ENCODE measurements at regions not wholly inside any gene's neighbourhood (a gene's known extent, or its start where the extent isn't known, plus 50 kb on each side); places are given as distances from the start of the nearest gene placed in this dataset.

DNA sequence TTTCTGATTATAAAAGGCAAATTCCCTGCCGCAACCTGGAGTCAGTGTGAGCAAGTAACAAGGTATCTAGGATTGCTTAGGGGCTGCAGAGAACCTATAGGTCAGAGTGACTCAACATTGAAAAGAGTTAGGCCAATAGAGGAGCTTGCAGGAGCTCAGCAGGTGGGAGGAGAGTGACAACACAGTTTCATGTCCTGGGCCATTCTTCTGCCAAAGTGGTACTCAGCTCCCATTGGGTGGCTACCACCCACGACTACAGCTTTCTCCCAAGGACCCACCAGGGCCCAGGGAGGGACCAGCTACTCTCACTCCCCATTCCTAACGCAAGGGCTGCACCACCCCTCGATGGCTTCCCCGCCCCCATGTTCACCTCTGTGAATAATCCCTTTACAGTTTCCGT lies 86.7 kb upstream of the SPATA31C2 start:
- Histone ChIP-seq H3K27ac (no peak overlapping the region), H3K4me3 (no peak overlapping the region), H3K4me1 (replicated peaks) (no peaks in the 10 kb centered on the region), H3K27me3 (replicated peaks; ENCODE audit: insufficient read depth) (no peaks in the 10 kb centered on the region), H3K9me3 (no peaks in the 10 kb centered on the region), H3K36me3 (no peaks in the 10 kb centered on the region)
- DNase-seq (ENCODE audit: low spot score): no peak
- WGBS: 76% methylated on average over 6 of the region's 6 CpGs
- intact Hi-C loops (cut with DNase I): no loop called here
- TF ChIP-seq POLR2A (IDR thresholded peaks at IDR 0.05): no peak
- TF ChIP-seq CTCF (IDR thresholded peaks at IDR 0.05): no peak
- TF ChIP-seq POLR2AphosphoS5 (IDR thresholded peaks at IDR 0.05): no peak

DNA sequence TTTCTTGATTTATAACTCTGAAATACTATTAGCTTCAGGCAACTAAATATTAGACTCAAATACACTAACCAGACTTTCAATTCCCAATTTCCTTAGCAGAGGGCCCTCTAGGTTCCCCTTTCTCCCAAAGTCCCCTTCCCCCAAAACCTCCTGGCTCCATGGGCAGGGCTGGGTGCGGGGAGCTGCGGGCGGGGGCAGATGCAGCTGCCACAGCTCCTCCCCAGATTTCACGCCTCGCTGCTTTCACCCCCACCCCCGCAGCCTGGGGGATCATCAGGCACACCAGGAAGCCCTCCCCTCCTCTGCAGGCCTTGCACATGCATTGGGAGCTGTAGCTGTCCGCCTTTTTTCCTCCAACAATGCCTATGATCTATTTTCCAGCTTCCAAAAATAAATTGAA lies 82.8 kb upstream of the SPATA31C2 start:
- Histone ChIP-seq H3K27me3 (replicated peaks; ENCODE audit: insufficient read depth) (no peaks in the 10 kb centered on the region), H3K4me3 (no peak overlapping the region), H3K27ac (no peak overlapping the region), H3K4me1 (replicated peaks) (no peaks in the 10 kb centered on the region), H3K36me3 (no peaks in the 10 kb centered on the region), H3K9me3 (no peaks in the 10 kb centered on the region)
- intact Hi-C loops (cut with DNase I): no loop called here
- TF ChIP-seq POLR2AphosphoS5 (IDR thresholded peaks at IDR 0.05) (no peak), CTCF (IDR thresholded peaks at IDR 0.05) (no peak), POLR2A (IDR thresholded peaks at IDR 0.05) (no peak)
- DNase-seq (ENCODE audit: low spot score): no peak
- WGBS: 63% methylated on average over 7 of the region's 7 CpGs

GRCh38 chr9:88220652-88221051 lies 82.4 kb upstream of the SPATA31C2 start:
- TF ChIP-seq POLR2AphosphoS5 (IDR thresholded peaks at IDR 0.05): no peak
- TF ChIP-seq CTCF (IDR thresholded peaks at IDR 0.05): no peak
- no peak for TF ChIP-seq POLR2A (IDR thresholded peaks at IDR 0.05)
- intact Hi-C loops (cut with DNase I): no loop called here
- Histone ChIP-seq H3K27ac (no peak overlapping the region), H3K9me3 (no peaks in the 10 kb centered on the region), H3K4me3 (no peak overlapping the region), H3K4me1 (replicated peaks) (no peaks in the 10 kb centered on the region), H3K36me3 (no peaks in the 10 kb centered on the region), H3K27me3 (replicated peaks; ENCODE audit: insufficient read depth) (no peaks in the 10 kb centered on the region)
- WGBS: 95% methylated on average over 17 of the region's 20 CpGs
- DNase-seq (ENCODE audit: low spot score): no peak

DNA sequence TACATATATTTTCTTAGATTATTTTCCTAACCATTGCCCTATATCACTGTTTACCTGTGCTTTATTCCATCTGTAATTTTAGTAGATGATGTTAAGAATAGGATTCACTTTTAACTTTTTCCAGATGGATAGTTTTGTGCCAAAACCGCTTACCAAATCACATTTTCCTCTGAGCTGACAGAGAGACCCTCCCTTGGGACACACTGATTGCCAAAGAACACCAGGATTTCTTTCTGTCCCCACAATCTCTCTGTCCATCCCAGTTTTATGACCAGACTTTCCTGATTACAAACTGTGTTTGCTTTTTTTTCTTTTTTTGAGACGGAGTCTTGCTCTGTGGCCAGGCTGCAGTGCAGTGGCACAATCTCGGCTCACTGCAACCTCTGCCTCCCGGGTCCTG lies 81.3 kb upstream of the SPATA31C2 start:
- Histone ChIP-seq H3K27ac (no peak overlapping the region), H3K36me3 (no peaks in the 10 kb centered on the region), H3K4me3 (no peak overlapping the region), H3K4me1 (replicated peaks) (no peaks in the 10 kb centered on the region), H3K9me3 (no peaks in the 10 kb centered on the region), H3K27me3 (replicated peaks; ENCODE audit: insufficient read depth) (no peaks in the 10 kb centered on the region)
- intact Hi-C loops (cut with DNase I): no loop called here
- WGBS: 65% methylated on average over 4 of the region's 4 CpGs
- TF ChIP-seq POLR2A (IDR thresholded peaks at IDR 0.05) (no peak), CTCF (IDR thresholded peaks at IDR 0.05) (no peak), POLR2AphosphoS5 (IDR thresholded peaks at IDR 0.05) (no peak)
- no peak for DNase-seq (ENCODE audit: low spot score)

DNA sequence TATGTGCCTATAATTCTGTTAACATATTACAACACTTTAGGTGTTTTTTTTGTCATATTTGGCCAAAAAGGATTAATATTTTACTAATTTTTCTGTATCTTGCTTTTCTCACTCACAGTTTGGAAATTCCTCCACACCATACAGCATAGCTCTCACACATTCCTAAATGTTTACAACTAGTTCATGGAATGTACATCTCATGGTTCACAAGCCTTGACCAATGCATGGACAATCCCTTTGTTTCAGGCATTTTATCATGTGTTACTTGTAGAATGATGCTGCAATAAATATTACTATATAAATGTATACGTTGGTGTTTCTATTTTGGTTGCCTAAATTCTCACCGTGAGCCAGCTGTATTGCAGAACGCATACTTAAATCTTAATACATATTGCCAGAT lies 80.5 kb upstream of the SPATA31C2 start:
- no peak for TF ChIP-seq POLR2A (IDR thresholded peaks at IDR 0.05)
- TF ChIP-seq POLR2AphosphoS5 (IDR thresholded peaks at IDR 0.05): no peak
- no peak for TF ChIP-seq CTCF (IDR thresholded peaks at IDR 0.05)

More for the DNA sequence above, 80.5 kb upstream of the SPATA31C2 start:
- DNase-seq (ENCODE audit: low spot score): no peak
- no peaks in the 10 kb centered on the region for H3K9me3 ChIP-seq
- H3K27ac ChIP-seq: no peak overlapping the region
- intact Hi-C loops (cut with DNase I): no loop called here
- WGBS: 74% methylated on average over 3 of the region's 3 CpGs
- no peaks in the 10 kb centered on the region for H3K27me3 ChIP-seq (replicated peaks; ENCODE audit: insufficient read depth)
- no peaks in the 10 kb centered on the region for H3K36me3 ChIP-seq
- no peaks in the 10 kb centered on the region for H3K4me1 ChIP-seq (replicated peaks)
- H3K4me3 ChIP-seq: no peak overlapping the region
